HG02623 (cell line): ENCODE measurements at regions not wholly inside any gene's neighbourhood (a gene's known extent, or its start where the extent isn't known, plus 50 kb on each side); places are given as distances from the start of the nearest gene placed in this dataset.
A peak's percentile ranks its signal among the peaks of the same experiment; 100 is the strongest.
"Not testable (repeated sequence)": the region's sequence is repeated elsewhere in the genome, so short reads cannot be mapped to it uniquely, and the experiment has no call there.

Source experiments
- ATAC-seq: cut with Tn5 transposase; IDR thresholded peaks from one replicate; pipeline ENCODE4 v1.9.1; 2021; ENCODE audit warnings: moderate library complexity; ENCODE audit not compliant: unreplicated experiment

GRCh38 chr10:86579883-86580520 lies 58.4 kb upstream of the WAPL start:
- no peak for ATAC-seq

- ATAC-seq, result no peak
Observed at GRCh38 chr10:86580521-86580891, 58.9 kb upstream of the WAPL start.

GRCh38 chr10:86583983-86584382 lies 62.4 kb upstream of the WAPL start:
- ATAC-seq, result peak; percentile 58

- peak; percentile 91 for ATAC-seq
Observed at GRCh38 chr10:86585037-86585929, 63.7 kb upstream of the WAPL start.

GRCh38 chr10:86586516-86586915 lies 64.9 kb upstream of the WAPL start:
- ATAC-seq, result no peak

GRCh38 chr10:86588781-86589180 lies 65.6 kb upstream of the OPN4 start:
- ATAC-seq, result not testable (repeated sequence)

GRCh38 chr10:86591436-86591835 lies 62.9 kb upstream of the OPN4 start:
- ATAC-seq, result no peak

GRCh38 chr10:86592413-86592812 lies 61.9 kb upstream of the OPN4 start:
- ATAC-seq, result no peak

DNA sequence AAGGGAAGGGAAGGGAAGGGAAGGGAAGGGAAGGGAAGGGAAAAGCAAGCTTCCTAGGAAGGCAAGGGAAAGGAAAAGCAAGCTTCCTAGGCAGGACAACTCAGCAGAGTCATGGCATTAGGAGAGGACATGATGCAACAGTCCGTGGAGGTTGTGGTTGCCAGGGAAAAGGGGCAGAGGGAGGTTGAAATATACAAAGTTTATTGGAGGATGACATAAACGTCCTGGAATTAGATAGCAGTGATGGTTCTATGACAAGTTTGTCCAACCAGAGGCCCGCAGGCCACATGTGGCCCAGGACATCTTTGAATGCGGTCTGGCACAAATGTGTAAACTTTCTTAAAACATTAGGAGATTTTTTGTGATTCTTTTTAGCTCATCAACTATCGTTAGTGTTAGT lies 59.8 kb upstream of the OPN4 start:
- ATAC-seq, result no peak

DNA sequence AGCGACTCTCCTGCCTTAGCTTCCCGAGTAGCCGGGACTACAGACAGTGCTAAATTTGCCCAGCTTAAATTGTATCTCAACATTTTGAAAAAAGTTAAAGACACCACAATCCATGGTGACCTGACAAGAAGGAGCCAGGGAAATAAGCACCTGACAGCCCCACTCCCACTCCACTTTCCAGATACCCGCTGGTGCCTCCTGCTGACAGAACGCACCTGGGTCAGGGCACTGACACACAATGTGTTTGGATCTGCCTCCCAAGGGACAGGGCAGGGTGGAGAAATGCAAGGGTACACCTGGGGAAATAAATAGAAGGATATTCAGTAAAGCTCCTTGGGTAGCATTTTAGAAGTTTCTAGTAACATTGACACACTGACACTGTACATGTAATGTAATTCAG lies 58.9 kb upstream of the OPN4 start:
- no peak for ATAC-seq

- ATAC-seq, result no peak
Observed at GRCh38 chr10:86596266-86596665, 58.1 kb upstream of the OPN4 start.

DNA sequence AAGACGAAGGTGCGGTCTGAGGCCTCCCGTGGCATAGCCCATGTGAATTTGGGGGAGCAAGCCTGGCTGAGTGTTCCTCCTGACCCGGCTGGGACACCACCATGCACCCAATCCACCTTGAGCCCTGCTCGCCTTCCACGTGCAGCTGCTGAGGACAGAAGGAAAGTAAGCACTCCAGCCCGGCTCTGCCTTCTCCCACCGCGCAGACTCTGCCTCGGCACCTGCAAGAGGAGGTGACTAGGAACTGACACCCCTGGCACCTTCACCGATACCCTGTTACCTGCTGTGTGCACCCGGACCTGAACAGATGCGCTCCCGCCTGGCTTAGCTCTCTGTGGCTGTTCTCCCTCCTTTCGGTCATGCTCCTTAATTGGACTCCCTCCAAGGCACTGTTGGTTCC lies 57.0 kb upstream of the OPN4 start:
- no peak for ATAC-seq

GRCh38 chr10:86598151-86598550 lies 56.2 kb upstream of the OPN4 start:
- ATAC-seq, result no peak

GRCh38 chr10:86599041-86599440 lies 55.3 kb upstream of the OPN4 start:
- no peak for ATAC-seq

DNA sequence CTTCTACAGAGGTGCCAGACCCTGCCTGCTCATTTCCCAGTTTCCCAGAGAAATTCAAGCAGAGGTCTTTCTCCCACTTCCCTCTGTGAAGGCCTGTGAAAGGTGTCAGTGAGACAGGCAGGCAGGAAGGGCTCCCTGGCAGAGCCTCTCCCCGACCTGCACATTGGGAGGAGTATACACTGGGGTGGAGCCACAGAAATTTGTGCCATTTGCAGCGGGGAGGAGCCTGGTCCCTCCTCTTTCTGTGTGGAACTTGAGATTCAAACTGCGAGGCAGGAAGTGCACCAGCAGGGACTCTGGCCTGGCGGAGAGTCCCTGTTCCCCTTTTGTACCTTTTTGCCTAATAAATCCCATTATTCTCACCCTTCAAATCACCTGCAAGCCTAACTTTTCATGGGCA lies 54.6 kb upstream of the OPN4 start:
- peak; percentile 55 for ATAC-seq

DNA sequence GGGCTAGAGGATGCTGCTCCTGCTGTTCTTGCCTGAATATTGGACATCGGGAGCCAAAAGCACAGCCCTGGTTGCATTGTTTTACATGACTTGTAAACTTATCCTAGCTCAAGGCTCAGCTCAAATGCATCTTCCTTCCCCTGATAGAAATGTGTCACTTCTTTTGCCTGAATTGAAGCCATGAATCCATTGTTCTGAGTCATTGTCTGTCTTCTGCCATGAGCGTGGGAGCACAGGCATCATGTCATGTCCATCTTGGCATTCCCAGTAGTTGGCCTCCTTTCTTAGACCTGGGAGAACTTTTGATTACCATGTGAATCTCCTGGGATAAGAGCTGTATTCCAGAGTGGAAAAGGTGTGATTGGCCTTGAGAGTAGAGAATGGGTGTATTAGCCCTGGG lies 54.1 kb upstream of the OPN4 start:
- no peak for ATAC-seq

DNA sequence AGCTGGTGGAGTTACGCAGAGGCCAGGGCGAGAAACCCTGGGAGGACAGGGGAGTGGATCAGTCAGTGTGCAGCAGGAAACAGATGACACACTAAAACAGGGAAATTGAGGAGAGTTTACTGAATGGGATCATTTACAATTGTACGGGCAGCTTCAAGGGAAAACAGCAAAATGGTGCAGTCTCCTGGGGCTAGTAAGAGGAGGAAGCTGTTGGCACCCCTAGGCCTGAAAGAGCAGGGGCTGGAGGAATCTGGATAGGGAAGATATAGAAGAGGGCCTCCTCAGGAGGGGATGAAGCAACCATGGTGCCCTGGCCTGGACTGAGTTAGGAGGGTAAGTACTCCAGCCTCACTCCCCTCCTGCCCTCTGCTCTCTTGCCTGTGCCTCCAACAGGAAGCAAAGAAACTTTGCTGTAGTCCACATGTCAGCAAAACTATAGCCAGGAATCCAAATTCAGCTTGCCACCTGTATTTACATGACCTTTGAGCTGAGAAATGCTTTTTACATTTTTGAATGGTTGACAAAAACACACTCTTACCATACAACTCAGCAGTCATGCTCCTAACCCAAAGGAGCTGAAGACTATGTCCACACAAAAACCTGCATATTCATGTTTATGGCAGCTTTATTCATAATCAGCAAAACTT lies 52.3 kb upstream of the OPN4 start:
- no peak for ATAC-seq

DNA sequence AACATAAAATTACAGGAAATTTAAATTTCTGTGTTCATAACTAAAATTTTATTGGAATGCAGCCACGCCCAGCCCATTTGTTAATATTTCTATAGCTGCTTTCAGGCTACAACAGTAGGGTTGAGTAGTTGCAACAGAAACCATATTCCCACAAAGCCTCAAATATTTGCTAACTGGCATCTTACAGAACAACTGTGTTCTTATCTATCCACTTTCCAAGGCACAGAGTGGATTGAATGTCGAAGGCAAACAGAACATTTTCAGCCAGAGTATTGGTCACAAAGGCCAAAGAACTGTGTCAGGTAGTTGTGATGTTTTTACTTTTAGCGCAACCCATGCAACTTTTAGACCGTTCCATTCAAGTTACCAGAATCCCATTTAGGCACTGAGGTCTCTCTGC lies 51.1 kb upstream of the OPN4 start:
- ATAC-seq, result no peak
